GM23338 (cell line): ENCODE measurements at regions not wholly inside any gene's neighbourhood (a gene's known extent, or its start where the extent isn't known, plus 50 kb on each side); places are given as distances from the start of the nearest gene placed in this dataset.

Experiments
- ATAC-seq: fragments of 200-7000 bp; cut with Tn5 transposase; 3 replicates; pipeline ENCODE4 v1.9.1; 2020
- DNase-seq: peaks from one replicate; pipeline ENCODE4 v3.0.0-alpha.2; 2015; ENCODE audit warnings: low spot score
- H2AFZ ChIP-seq: fragments of 200-600 bp; sonication (generic); 2 replicates; pipeline ENCODE4 v1.8.0; 2016; ENCODE audit warnings: antibody characterized with exemption, mild to moderate bottlenecking, moderate library complexity
- H3F3A ChIP-seq: fragments of 200-600 bp; sonication (generic); replicated peaks from 2 replicates; pipeline ENCODE4 v1.8.0; 2017; ENCODE audit warnings: antibody characterized with exemption, mixed run types, low read depth
- H3K27ac ChIP-seq: fragments of 200-600 bp; sonication (generic); 2 replicates; pipeline ENCODE4 v1.6.1; 2016; ENCODE audit warnings: low read depth
- H3K27me3 ChIP-seq: fragments of 200-600 bp; sonication (generic); 2 replicates; pipeline ENCODE4 v1.8.0; 2016; ENCODE audit warnings: mild to moderate bottlenecking, mixed run types, moderate library complexity; ENCODE audit not compliant: insufficient read depth
- H3K36me3 ChIP-seq: fragments of 200-600 bp; sonication (generic); 2 replicates; pipeline ENCODE4 v1.8.0; 2016; ENCODE audit warnings: mild to moderate bottlenecking; ENCODE audit not compliant: insufficient read depth
- H3K4me1 ChIP-seq: fragments of 200-600 bp; sonication (generic); 2 replicates; pipeline ENCODE4 v1.8.0; 2016; ENCODE audit warnings: mild to moderate bottlenecking, moderate library complexity; ENCODE audit not compliant: insufficient read depth
- H3K4me2 ChIP-seq: fragments of 200-600 bp; sonication (generic); 2 replicates; pipeline ENCODE4 v1.7.1; 2017; ENCODE audit warnings: mixed run types
- H3K4me3 ChIP-seq: fragments of 200-600 bp; sonication (generic); 2 replicates; pipeline ENCODE4 v1.6.1; 2016; ENCODE audit warnings: mixed run types
- H3K79me2 ChIP-seq: fragments of 200-600 bp; sonication (generic); replicated peaks from 2 replicates; pipeline ENCODE4 v1.8.0; 2017; ENCODE audit warnings: mild to moderate bottlenecking; ENCODE audit not compliant: insufficient read depth
- H3K9me2 ChIP-seq: fragments of 200-600 bp; sonication (generic); 2 replicates; pipeline ENCODE4 v1.8.0; 2017; ENCODE audit not compliant: insufficient read depth
- H4K20me1 ChIP-seq: fragments of 200-600 bp; sonication (generic); replicated peaks from 2 replicates; pipeline ENCODE4 v1.8.0; 2017; ENCODE audit warnings: mild to moderate bottlenecking; ENCODE audit not compliant: insufficient read depth
- H3K27ac Mint-ChIP-seq: 2 replicates; pipeline ENCODE4 v1.8.0; 2020; ENCODE audit warnings: inconsistent platforms, mild to moderate bottlenecking, moderate library complexity, mixed read lengths
- H3K27me3 Mint-ChIP-seq: 3 replicates; pipeline ENCODE4 v1.8.0; 2022; ENCODE audit warnings: low read depth, mild to moderate bottlenecking, moderate library complexity, mixed read lengths, inconsistent platforms; ENCODE audit not compliant: insufficient read depth, poor library complexity
- H3K36me3 Mint-ChIP-seq: 3 replicates; pipeline ENCODE4 v1.8.0; 2021; ENCODE audit warnings: low read depth, mild to moderate bottlenecking, inconsistent platforms, moderate library complexity, mixed read lengths
- H3K4me1 Mint-ChIP-seq: 3 replicates; pipeline ENCODE4 v1.8.0; 2020; ENCODE audit warnings: mild to moderate bottlenecking, inconsistent platforms, mixed read lengths
- H3K4me3 Mint-ChIP-seq: 3 replicates; pipeline ENCODE4 v1.8.0; 2021; ENCODE audit warnings: moderate library complexity, mild to moderate bottlenecking, inconsistent platforms, mixed read lengths
- H3K9me3 Mint-ChIP-seq: 3 replicates; pipeline ENCODE4 v1.8.0; 2020; ENCODE audit warnings: moderate library complexity, mild to moderate bottlenecking, inconsistent platforms, mixed read lengths
- CREB1 ChIP-seq: fragments of 250-450 bp; sonication (Bioruptor Pico); IDR thresholded peaks from 2 replicates; pipeline ENCODE4 v1.5.0; 2020; ENCODE audit warnings: low read depth, mild to moderate bottlenecking, moderate library complexity
- EZH2 ChIP-seq: fragments of 200-600 bp; sonication (generic); IDR thresholded peaks from one replicate; pipeline ENCODE4 v1.8.0; 2017; ENCODE audit warnings: antibody characterized with exemption, mild to moderate bottlenecking, low read depth; ENCODE audit not compliant: unreplicated experiment
- JUNB ChIP-seq: IDR thresholded peaks from one replicate; pipeline ENCODE4 v1.6.1; 2016; ENCODE audit warnings: antibody characterized with exemption; ENCODE audit not compliant: unreplicated experiment
- NANOG ChIP-seq: IDR thresholded peaks from 2 replicates; pipeline ENCODE4 v1.6.1; 2016; ENCODE audit warnings: antibody characterized with exemption, borderline replicate concordance
- POLR2AphosphoS5 ChIP-seq: IDR thresholded peaks from 2 replicates; pipeline ENCODE4 v1.6.1; 2016; ENCODE audit warnings: antibody characterized with exemption, low read depth
- STAT1 ChIP-seq: IDR thresholded peaks from one replicate; pipeline ENCODE4 v1.6.1; 2016; ENCODE audit warnings: antibody characterized with exemption; ENCODE audit not compliant: unreplicated experiment
- ZNF114 ChIP-seq: fragments of 250-450 bp; sonication (Bioruptor Pico); IDR thresholded peaks from 2 replicates; pipeline ENCODE4 v1.5.0; 2020; ENCODE audit warnings: mild to moderate bottlenecking, moderate library complexity
- ZNF331 ChIP-seq: fragments of 250-450 bp; sonication (Bioruptor Pico); IDR thresholded peaks from 2 replicates; pipeline ENCODE4 v1.5.0; 2020; ENCODE audit warnings: low read depth, mild to moderate bottlenecking, moderate library complexity
- TF ChIP-seq, protein P1 (sequence below): IDR thresholded peaks from 2 replicates; pipeline ENCODE4 v1.6.1; 2016; ENCODE audit warnings: antibody characterized with exemption
- TF ChIP-seq, protein P2 (sequence below), 2 experiments: fragments of 200-600 bp in 1 of 2; sonication (generic) in 1 of 2; conservative IDR thresholded peaks; 2 replicates each; pipeline versions ENCODE4 v1.5.1 to v1.6.1; 2016 to 2017; ENCODE audit warnings: antibody characterized with exemption in 2 of 2, low read depth in 2 of 2, mild to moderate bottlenecking in 2 of 2, moderate library complexity in 1 of 2

DNA sequence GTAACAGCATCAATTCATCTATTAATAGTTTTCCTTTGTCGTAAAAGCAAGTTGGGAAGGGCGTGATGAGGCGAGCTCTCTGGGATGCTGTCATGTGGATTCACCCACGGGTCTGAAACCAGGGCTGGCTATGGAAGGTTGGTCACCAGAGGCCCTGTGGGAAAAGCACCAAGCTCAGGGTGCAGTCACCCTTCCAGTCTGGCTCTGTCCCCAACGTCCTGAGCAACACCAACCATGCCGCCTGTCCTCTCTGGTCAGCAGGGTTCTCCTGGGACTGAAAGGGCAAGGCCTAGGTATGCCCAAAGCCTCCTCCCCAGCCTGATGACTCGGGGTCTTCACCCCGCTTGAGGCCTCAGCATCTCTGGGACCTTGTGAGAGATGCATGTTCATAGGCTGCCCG lies 97.2 kb upstream of the MSX1 start (continued):
- TF ChIP-seq, protein P1, sequence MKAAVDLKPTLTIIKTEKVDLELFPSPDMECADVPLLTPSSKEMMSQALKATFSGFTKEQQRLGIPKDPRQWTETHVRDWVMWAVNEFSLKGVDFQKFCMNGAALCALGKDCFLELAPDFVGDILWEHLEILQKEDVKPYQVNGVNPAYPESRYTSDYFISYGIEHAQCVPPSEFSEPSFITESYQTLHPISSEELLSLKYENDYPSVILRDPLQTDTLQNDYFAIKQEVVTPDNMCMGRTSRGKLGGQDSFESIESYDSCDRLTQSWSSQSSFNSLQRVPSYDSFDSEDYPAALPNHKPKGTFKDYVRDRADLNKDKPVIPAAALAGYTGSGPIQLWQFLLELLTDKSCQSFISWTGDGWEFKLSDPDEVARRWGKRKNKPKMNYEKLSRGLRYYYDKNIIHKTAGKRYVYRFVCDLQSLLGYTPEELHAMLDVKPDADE = no peak
- TF ChIP-seq POLR2AphosphoS5 = no peak
- TF ChIP-seq, protein P2, sequence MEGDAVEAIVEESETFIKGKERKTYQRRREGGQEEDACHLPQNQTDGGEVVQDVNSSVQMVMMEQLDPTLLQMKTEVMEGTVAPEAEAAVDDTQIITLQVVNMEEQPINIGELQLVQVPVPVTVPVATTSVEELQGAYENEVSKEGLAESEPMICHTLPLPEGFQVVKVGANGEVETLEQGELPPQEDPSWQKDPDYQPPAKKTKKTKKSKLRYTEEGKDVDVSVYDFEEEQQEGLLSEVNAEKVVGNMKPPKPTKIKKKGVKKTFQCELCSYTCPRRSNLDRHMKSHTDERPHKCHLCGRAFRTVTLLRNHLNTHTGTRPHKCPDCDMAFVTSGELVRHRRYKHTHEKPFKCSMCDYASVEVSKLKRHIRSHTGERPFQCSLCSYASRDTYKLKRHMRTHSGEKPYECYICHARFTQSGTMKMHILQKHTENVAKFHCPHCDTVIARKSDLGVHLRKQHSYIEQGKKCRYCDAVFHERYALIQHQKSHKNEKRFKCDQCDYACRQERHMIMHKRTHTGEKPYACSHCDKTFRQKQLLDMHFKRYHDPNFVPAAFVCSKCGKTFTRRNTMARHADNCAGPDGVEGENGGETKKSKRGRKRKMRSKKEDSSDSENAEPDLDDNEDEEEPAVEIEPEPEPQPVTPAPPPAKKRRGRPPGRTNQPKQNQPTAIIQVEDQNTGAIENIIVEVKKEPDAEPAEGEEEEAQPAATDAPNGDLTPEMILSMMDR (conservative IDR thresholded peaks at IDR 0.05; ENCODE audit: low read depth in 2 of 2) = no peak
- TF ChIP-seq NANOG = no peak
- no peak for TF ChIP-seq STAT1
- no peak for TF ChIP-seq CREB1 (CRISPR knock-in tag)
- no peak for TF ChIP-seq JUNB
- TF ChIP-seq ZNF114 = no peak
- no peak for TF ChIP-seq EZH2
- TF ChIP-seq ZNF331 (CRISPR knock-in tag) = no peak

DNA sequence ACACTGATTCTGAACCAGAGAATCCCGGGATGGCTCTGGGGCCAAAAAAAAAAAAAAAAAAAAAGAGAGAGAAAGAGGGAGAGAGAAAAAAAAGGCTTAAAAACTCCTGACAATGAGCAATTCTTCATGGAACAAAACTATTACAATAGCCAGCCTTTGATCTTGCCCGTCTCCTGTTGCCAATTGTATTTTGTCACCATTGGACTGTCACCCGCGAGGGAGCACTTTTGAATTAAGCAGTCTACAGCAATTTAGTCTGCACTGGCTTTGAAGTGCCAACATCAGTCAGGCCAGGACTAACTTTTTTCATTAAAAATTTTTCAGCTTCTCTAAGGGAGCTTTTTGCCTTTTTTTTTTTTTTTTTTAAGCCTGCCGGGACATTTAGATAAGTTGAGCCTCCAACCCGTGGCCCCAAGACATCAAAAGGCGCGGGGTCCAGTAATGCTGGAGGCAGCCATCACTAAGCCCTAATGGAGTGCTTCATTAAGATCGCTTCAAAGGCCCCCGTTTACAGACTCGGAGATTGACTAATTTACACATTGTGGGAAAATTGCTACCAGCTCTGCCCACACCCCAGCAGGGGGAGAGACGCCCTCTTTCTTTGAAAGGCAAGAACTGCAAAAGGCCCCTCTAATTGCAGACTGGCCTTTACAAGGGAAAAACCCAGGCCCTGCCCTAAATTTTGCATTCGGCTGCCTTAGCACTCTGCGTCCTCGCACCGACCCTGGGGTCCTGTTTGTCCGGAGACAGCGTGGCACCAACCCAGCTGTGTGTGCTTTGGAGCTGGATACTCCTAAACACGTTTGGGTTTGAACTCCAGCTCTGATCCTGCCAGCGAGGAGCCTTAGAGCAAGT lies 98.1 kb upstream of the MSX1 start:
- Histone ChIP-seq H3K9me2 (no peaks in the 10 kb centered on the region), H3K27ac (no peak overlapping the region), H3K36me3 (no peaks in the 10 kb centered on the region), H3K4me2 (peak overlapping the region; percentile 35), H3K4me1 (peaks cover 42% of the 10 kb centered on the region), H4K20me1 (no peaks in the 10 kb centered on the region), H3K27me3 (peaks cover 4% of the 10 kb centered on the region; the same call in 1 of the 2 replicates), H2AFZ (no peak overlapping the region), H3K79me2 (no peaks in the 10 kb centered on the region), H3K4me3 (no peak overlapping the region), H3F3A (peaks cover 4% of the 10 kb centered on the region; the same call in 1 of the 2 replicates)
- Mint-ChIP-seq H3K4me3 (no peak overlapping the region), H3K36me3 (no peaks in the 10 kb centered on the region), H3K27ac (no peak overlapping the region), H3K9me3 (no peaks in the 10 kb centered on the region; the same call in 2 of the 3 replicates), H3K4me1 (peaks cover 54% of the 10 kb centered on the region), H3K27me3 (peaks cover 16% of the 10 kb centered on the region)
- DNase-seq (peak; percentile 87), ATAC-seq (peak; percentile 67)
- TF ChIP-seq, protein P2 (conservative IDR thresholded peaks at IDR 0.05; ENCODE audit: low read depth in 2 of 2) = peak; percentile 66 to 74
- no peak for TF ChIP-seq ZNF114
